Vagina (tissue), 2 donors: ENCODE measurements at regions not wholly inside any gene's neighbourhood (a gene's known extent, or its start where the extent isn't known, plus 50 kb on each side); places are given as distances from the start of the nearest gene placed in this dataset.

Experiments used
- DNase-seq, 2 donors: peaks; one replicate each; pipeline ENCODE4 v3.0.0-alpha.2; 2017; ENCODE audit errors: extremely low spot score in 2 of 2
- H3K27ac ChIP-seq: fragments of 200-600 bp; sonication (generic); one replicate; pipeline ENCODE4 v1.5.1; 2019
- H3K27me3 ChIP-seq: fragments of 200-600 bp; sonication (generic); one replicate; pipeline ENCODE4 v1.5.1; 2019
- H3K36me3 ChIP-seq, 2 donors: fragments of 200-600 bp; sonication (generic); one replicate each; pipeline ENCODE4 v1.5.1; 2017 to 2019
- H3K4me1 ChIP-seq: fragments of 200-600 bp; sonication (generic); one replicate; pipeline ENCODE4 v1.5.1; 2019
- H3K4me3 ChIP-seq, 2 donors: fragments of 200-600 bp; sonication (generic); 1 replicate in 1 of 2; 2 replicates in 1 of 2; pipeline ENCODE4 v1.5.1; 2016 to 2019
- H3K9me3 ChIP-seq: fragments of 200-600 bp; sonication (generic); one replicate; pipeline ENCODE4 v1.5.1; 2019
- POLR2A ChIP-seq, 2 donors: fragments of 450-650 bp; IDR thresholded peaks; one replicate each; pipeline ENCODE4 v1.6.1; 2017; ENCODE audit warnings: antibody characterized with exemption in 2 of 2, mild to moderate bottlenecking in 2 of 2, moderate library complexity in 2 of 2
- POLR2AphosphoS5 ChIP-seq, 2 donors: sonication (generic); formaldehyde crosslinking; IDR thresholded peaks; one replicate each; pipeline ENCODE4 v1.9.0; 2017; ENCODE audit warnings: antibody characterized with exemption in 2 of 2, mild to moderate bottlenecking in 2 of 2, low read depth in 1 of 2; ENCODE audit not compliant: insufficient read depth in 1 of 2
- intact Hi-C: fragments of 100-400 bp; cut with DNase I; formaldehyde crosslinking; loops from one replicate; pipeline ENCODE4 v1.15.1; 2023
- TF ChIP-seq, protein P1 (sequence below), 3 experiments: fragments of 450-650 bp in 2 of 3; fragments of 200-600 bp in 1 of 3; sonication (generic) in 1 of 3; IDR thresholded peaks; one replicate each; pipeline ENCODE4 v1.5.1; 2017 to 2019; ENCODE audit warnings: antibody characterized with exemption in 3 of 3, mild to moderate bottlenecking in 2 of 3, moderate library complexity in 2 of 3

DNA sequence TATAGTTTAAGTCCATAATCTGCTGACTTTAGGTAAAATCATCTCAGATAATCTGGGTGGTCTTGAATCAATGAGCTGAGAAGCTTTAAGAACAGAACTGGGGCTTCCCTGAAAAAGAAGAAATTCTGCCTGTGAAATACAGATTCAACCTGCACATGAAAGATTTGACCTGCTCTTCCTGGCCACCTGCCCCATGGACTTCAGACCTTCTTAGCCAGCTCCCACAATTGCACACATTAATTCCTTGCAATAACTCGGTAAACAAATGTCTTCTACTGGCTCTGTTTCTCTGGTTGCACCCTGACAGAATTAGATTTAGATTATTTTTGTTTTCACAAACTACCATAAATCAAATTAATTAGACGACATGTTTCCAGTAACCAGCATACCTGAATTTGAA, 2117.9 kb upstream of the C9orf72 start:
- Histone ChIP-seq H3K9me3 (no peaks in the 10 kb centered on the region), H3K36me3 (no peaks in the 10 kb centered on the region), H3K4me1 (no peaks in the 10 kb centered on the region), H3K27ac (no peak overlapping the region), H3K4me3 (no peak overlapping the region), H3K27me3 (no peaks in the 10 kb centered on the region)
- no peak for TF ChIP-seq POLR2AphosphoS5 (IDR thresholded peaks at IDR 0.05; ENCODE audit: insufficient read depth in 1 of 2, low read depth in 1 of 2)
- no peak for TF ChIP-seq POLR2A (IDR thresholded peaks at IDR 0.05)
- TF ChIP-seq, protein P1, sequence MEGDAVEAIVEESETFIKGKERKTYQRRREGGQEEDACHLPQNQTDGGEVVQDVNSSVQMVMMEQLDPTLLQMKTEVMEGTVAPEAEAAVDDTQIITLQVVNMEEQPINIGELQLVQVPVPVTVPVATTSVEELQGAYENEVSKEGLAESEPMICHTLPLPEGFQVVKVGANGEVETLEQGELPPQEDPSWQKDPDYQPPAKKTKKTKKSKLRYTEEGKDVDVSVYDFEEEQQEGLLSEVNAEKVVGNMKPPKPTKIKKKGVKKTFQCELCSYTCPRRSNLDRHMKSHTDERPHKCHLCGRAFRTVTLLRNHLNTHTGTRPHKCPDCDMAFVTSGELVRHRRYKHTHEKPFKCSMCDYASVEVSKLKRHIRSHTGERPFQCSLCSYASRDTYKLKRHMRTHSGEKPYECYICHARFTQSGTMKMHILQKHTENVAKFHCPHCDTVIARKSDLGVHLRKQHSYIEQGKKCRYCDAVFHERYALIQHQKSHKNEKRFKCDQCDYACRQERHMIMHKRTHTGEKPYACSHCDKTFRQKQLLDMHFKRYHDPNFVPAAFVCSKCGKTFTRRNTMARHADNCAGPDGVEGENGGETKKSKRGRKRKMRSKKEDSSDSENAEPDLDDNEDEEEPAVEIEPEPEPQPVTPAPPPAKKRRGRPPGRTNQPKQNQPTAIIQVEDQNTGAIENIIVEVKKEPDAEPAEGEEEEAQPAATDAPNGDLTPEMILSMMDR (IDR thresholded peaks at IDR 0.05), result no peak
- intact Hi-C loops, result no loop called here
- DNase-seq, result no peak

DNA sequence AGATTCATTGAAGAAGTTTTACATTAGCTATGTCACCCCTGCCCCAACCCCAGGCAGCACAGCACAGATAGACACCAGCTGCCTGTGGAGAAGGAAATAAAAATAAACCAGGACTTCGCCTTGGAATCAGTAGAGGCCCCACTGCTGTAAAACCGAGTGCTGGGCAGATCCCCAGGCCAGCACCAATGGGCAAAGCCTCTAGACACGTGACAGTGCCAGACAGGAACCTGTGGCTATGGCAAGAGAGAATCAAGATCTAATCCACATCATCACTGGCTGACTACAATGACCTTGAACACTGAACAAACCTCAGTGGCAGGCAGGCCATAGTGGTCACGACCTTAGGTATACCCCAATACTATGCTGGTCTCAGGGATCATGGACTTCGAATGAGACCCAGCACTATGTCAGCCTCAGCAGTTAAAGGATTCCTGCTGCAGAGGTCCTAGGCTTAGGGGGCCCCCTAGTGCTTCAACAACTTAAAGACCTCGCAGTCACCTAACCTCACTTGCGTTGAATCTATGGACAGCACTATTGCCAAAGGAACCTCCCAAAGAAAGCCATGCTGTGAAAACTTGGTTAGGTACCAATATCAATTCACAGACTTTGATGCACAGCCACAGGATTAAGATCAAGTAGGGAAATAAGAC, 2118.6 kb upstream of the C9orf72 start:
- H3K27me3 ChIP-seq, result no peaks in the 10 kb centered on the region
- H3K36me3 ChIP-seq, result no peaks in the 10 kb centered on the region
- H3K27ac ChIP-seq, result no peak overlapping the region
- H3K4me3 ChIP-seq, result no peak overlapping the region
- no peaks in the 10 kb centered on the region for H3K9me3 ChIP-seq
- intact Hi-C loops, result no loop called here
- H3K4me1 ChIP-seq, result no peaks in the 10 kb centered on the region
- no peak for DNase-seq
- no peak for TF ChIP-seq POLR2AphosphoS5 (IDR thresholded peaks at IDR 0.05; ENCODE audit: insufficient read depth in 1 of 2, low read depth in 1 of 2)
- TF ChIP-seq, protein P1 (IDR thresholded peaks at IDR 0.05), result no peak
- TF ChIP-seq POLR2A (IDR thresholded peaks at IDR 0.05), result no peak

DNA sequence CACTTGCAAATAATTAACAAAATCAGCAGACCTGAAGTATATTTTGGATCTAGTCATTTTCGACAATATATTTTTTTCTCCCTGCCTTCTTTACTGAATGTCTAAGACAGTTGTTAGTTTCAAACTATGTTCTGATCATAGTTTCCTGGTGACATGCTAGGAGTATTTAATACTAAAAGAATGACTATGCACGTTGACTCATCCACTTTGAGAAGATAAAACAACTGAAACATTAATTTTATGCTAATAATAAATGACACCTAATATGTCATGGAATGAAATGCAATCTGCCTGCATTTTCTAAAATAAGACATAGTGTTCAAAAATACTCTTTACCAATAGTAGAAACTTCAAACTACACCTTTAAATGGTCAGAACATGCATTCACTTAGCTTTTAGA, 2123.7 kb upstream of the C9orf72 start:
- DNase-seq, result no peak
- no peaks in the 10 kb centered on the region for H3K4me1 ChIP-seq
- H3K27me3 ChIP-seq, result no peaks in the 10 kb centered on the region
- TF ChIP-seq POLR2A (IDR thresholded peaks at IDR 0.05) (no peak), POLR2AphosphoS5 (IDR thresholded peaks at IDR 0.05; ENCODE audit: insufficient read depth in 1 of 2, low read depth in 1 of 2) (no peak)
- TF ChIP-seq, protein P1 (IDR thresholded peaks at IDR 0.05), result no peak
- H3K27ac ChIP-seq, result no peak overlapping the region
- H3K4me3 ChIP-seq, result no peak overlapping the region
- intact Hi-C loops, result no loop called here
- H3K9me3 ChIP-seq, result no peaks in the 10 kb centered on the region
- no peaks in the 10 kb centered on the region for H3K36me3 ChIP-seq

DNA sequence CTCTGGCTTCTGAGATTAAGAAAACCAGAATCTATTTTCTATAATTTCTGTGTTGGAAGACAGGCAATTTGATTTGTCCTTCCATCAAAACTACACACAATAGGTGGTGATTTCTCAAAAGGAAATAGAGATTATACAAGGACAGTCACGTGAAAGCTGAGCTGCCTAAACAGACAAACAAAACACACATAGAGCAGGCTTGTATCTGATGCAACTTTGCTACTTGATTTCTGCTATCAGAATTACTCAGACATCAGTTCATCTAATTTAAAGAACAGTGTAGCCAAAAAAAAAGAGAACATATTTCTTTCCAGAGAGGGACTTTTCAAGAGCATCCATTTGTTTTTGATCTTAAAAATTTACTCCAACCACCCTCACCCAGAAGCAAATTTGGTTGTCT, 2128.3 kb upstream of the C9orf72 start:
- Histone ChIP-seq H3K9me3 (no peaks in the 10 kb centered on the region), H3K27ac (no peak overlapping the region), H3K27me3 (no peaks in the 10 kb centered on the region), H3K36me3 (no peaks in the 10 kb centered on the region), H3K4me3 (no peak overlapping the region), H3K4me1 (no peaks in the 10 kb centered on the region)
- no peak for DNase-seq
- TF ChIP-seq POLR2A (IDR thresholded peaks at IDR 0.05) (no peak), POLR2AphosphoS5 (IDR thresholded peaks at IDR 0.05; ENCODE audit: insufficient read depth in 1 of 2, low read depth in 1 of 2) (no peak)
- TF ChIP-seq, protein P1 (IDR thresholded peaks at IDR 0.05), result no peak
- intact Hi-C loops, result no loop called here

DNA sequence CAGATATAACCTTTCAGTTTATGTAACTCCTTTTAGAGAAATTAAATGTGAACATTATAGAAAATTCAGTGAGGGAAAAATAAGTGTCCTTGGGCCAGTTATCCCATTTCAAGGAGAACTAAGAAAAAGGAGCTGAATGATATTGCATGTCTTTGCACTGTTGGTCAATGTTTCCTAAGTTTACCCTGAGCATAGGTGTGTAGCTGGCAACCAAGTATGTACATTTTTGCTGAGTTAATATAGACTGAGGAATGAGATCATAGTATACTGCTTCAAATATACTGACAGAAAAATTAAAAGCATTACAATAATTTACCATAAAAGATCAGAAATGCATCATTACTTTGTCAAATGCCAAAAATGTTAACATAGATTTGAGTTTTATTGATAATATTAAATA, 2128.7 kb upstream of the C9orf72 start:
- no peaks in the 10 kb centered on the region for H3K9me3 ChIP-seq
- no peaks in the 10 kb centered on the region for H3K36me3 ChIP-seq
- no peak for DNase-seq
- TF ChIP-seq, protein P1 (IDR thresholded peaks at IDR 0.05), result no peak
- TF ChIP-seq POLR2AphosphoS5 (IDR thresholded peaks at IDR 0.05; ENCODE audit: insufficient read depth in 1 of 2, low read depth in 1 of 2), result no peak
- no peak for TF ChIP-seq POLR2A (IDR thresholded peaks at IDR 0.05)
- no peak overlapping the region for H3K27ac ChIP-seq
- H3K4me1 ChIP-seq, result no peaks in the 10 kb centered on the region
- H3K4me3 ChIP-seq, result no peak overlapping the region
- intact Hi-C loops, result no loop called here
- H3K27me3 ChIP-seq, result no peaks in the 10 kb centered on the region
